DOHH2 (cell line): ENCODE measurements at regions not wholly inside any gene's neighbourhood (a gene's known extent, or its start where the extent isn't known, plus 50 kb on each side); places are given as distances from the start of the nearest gene placed in this dataset.

Experiments used
- CTCF ChIP-seq: fragments of 200-600 bp; sonication (generic); IDR thresholded peaks from one replicate; pipeline ENCODE4 v1.5.1; 2014; ENCODE audit warnings: antibody characterized with exemption, mild to moderate bottlenecking, low read depth, low read length; ENCODE audit not compliant: poor library complexity, severe bottlenecking
- EZH2phosphoT487 ChIP-seq: fragments of 200-600 bp; sonication (generic); IDR thresholded peaks from 2 replicates; pipeline ENCODE4 v1.6.1; 2017; ENCODE audit warnings: borderline replicate concordance, mild to moderate bottlenecking, antibody characterized with exemption, low read length, moderate library complexity, mixed read lengths

GRCh38 chr10:57465155-57465554 lies 802.5 kb downstream of the IPMK start:
- TF ChIP-seq CTCF (no peak), EZH2phosphoT487 (no peak)
